ENCODE measurements at regions not wholly inside any gene's neighbourhood (a gene's known extent, or its start where the extent isn't known, plus 50 kb on each side); places are given as distances from the start of the nearest gene placed in this dataset.

DNA sequence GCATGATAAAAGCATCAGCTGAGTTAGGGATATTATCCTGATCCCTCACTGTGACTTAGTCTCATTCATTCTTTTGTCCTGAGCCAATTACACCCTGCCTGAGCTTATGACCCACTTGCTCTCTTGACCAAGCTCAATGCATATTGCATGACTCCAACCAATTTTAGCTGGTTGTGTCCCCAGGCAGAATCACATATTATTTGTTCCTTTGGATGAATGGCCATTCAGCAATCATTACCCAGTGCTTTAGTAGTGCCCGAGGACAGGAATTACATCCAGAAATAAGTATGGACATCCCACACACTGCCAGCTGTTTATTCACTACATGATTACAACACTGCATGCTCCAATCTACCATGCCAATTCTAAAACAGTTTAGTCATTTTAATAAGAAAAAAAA lies 322.5 kb downstream of the ZBBX start:
- Histone ChIP-seq H3K4me1 (ENCODE audit: control insufficient read depth in 2 of 3, insufficient read depth in 2 of 3, low read depth in 1 of 3, low read length in 3 of 3) (no peaks in the 10 kb centered on the region), H3K27ac (ENCODE audit: low read depth in 2 of 2, low read length in 2 of 2) (no peak overlapping the region), H3K9me3 (ENCODE audit: control insufficient read depth in 2 of 3, insufficient read depth in 1 of 3, low read length in 3 of 3) (peaks cover 0 to 6% (median 0%) of the 10 kb centered on the region in 3 donors), H3K9ac (ENCODE audit: low read length in 3 of 3) (no peak overlapping the region), H3K27me3 (ENCODE audit: control insufficient read depth, insufficient read depth, low read length) (no peaks in the 10 kb centered on the region), H3K36me3 (ENCODE audit: control insufficient read depth in 2 of 3, insufficient read depth in 3 of 3, low read length in 3 of 3) (no peaks in the 10 kb centered on the region), H3K4me3 (ENCODE audit: low read length in 3 of 3) (no peak overlapping the region)
- intact Hi-C loops (cut with DNase I), result no loop called here
- FAIRE-seq (no peak), DNase-seq (peak in 3 of 5 donors; percentile 17 to 56 (median 50))
- no peak for TF ChIP-seq CTCF (IDR thresholded peaks at IDR 0.05; ENCODE audit: borderline replicate concordance, extremely low read depth, insufficient read depth)

GRCh38 chr3:167054926-167055325 lies 325.2 kb downstream of the ZBBX start:
- peaks cover 0 to 6% (median 0%) of the 10 kb centered on the region in 3 donors for H3K9me3 ChIP-seq (ENCODE audit: control insufficient read depth in 2 of 3, insufficient read depth in 1 of 3, low read length in 3 of 3)
- no peak for TF ChIP-seq CTCF (IDR thresholded peaks at IDR 0.05; ENCODE audit: borderline replicate concordance, extremely low read depth, insufficient read depth)
- no peak overlapping the region for H3K4me3 ChIP-seq (ENCODE audit: low read length in 3 of 3)
- no peaks in the 10 kb centered on the region for H3K36me3 ChIP-seq (ENCODE audit: control insufficient read depth in 2 of 3, insufficient read depth in 3 of 3, low read length in 3 of 3)
- FAIRE-seq (no peak), DNase-seq (no peak)
- H3K27ac ChIP-seq (ENCODE audit: low read depth in 2 of 2, low read length in 2 of 2), result no peak overlapping the region
- H3K4me1 ChIP-seq (ENCODE audit: control insufficient read depth in 2 of 3, insufficient read depth in 2 of 3, low read depth in 1 of 3, low read length in 3 of 3), result no peaks in the 10 kb centered on the region
- intact Hi-C loops (cut with DNase I), result no loop called here
- no peaks in the 10 kb centered on the region for H3K27me3 ChIP-seq (ENCODE audit: control insufficient read depth, insufficient read depth, low read length)
- H3K9ac ChIP-seq (ENCODE audit: low read length in 3 of 3), result no peak overlapping the region

GRCh38 chr3:167051421-167051820 lies 328.7 kb downstream of the ZBBX start:
- no peak for FAIRE-seq
- Histone ChIP-seq H3K4me3 (ENCODE audit: low read length in 3 of 3) (no peak overlapping the region), H3K36me3 (ENCODE audit: control insufficient read depth in 2 of 3, insufficient read depth in 3 of 3, low read length in 3 of 3) (no peaks in the 10 kb centered on the region), H3K27ac (ENCODE audit: low read depth in 2 of 2, low read length in 2 of 2) (no peak overlapping the region), H3K27me3 (ENCODE audit: control insufficient read depth, insufficient read depth, low read length) (no peaks in the 10 kb centered on the region), H3K4me1 (ENCODE audit: control insufficient read depth in 2 of 3, insufficient read depth in 2 of 3, low read depth in 1 of 3, low read length in 3 of 3) (no peaks in the 10 kb centered on the region), H3K9ac (ENCODE audit: low read length in 3 of 3) (no peak overlapping the region), H3K9me3 (ENCODE audit: control insufficient read depth in 2 of 3, insufficient read depth in 1 of 3, low read length in 3 of 3) (no peaks in the 10 kb centered on the region)
- intact Hi-C loops (cut with DNase I), result no loop called here
- no peak for DNase-seq
- TF ChIP-seq CTCF (IDR thresholded peaks at IDR 0.05; ENCODE audit: borderline replicate concordance, extremely low read depth, insufficient read depth), result no peak

- DNase-seq (no peak), FAIRE-seq (no peak)
- H3K9ac ChIP-seq (ENCODE audit: low read length in 3 of 3), result no peak overlapping the region
- no peak for TF ChIP-seq CTCF (IDR thresholded peaks at IDR 0.05; ENCODE audit: borderline replicate concordance, extremely low read depth, insufficient read depth)
- H3K27ac ChIP-seq (ENCODE audit: low read depth in 2 of 2, low read length in 2 of 2), result no peak overlapping the region
- intact Hi-C loops (cut with DNase I), result no loop called here
- H3K4me3 ChIP-seq (ENCODE audit: low read length in 3 of 3), result no peak overlapping the region
- H3K9me3 ChIP-seq (ENCODE audit: control insufficient read depth in 2 of 3, insufficient read depth in 1 of 3, low read length in 3 of 3), result no peaks in the 10 kb centered on the region
- no peaks in the 10 kb centered on the region for H3K27me3 ChIP-seq (ENCODE audit: control insufficient read depth, insufficient read depth, low read length)
- H3K36me3 ChIP-seq (ENCODE audit: control insufficient read depth in 2 of 3, insufficient read depth in 3 of 3, low read length in 3 of 3), result no peaks in the 10 kb centered on the region
- H3K4me1 ChIP-seq (ENCODE audit: control insufficient read depth in 2 of 3, insufficient read depth in 2 of 3, low read depth in 1 of 3, low read length in 3 of 3), result no peaks in the 10 kb centered on the region
These were observed 346.2 kb downstream of the ZBBX start for GRCh38 chr3:167033866-167034265.
